MM.1S (cell line): ENCODE measurements at regions not wholly inside any gene's neighbourhood (a gene's known extent, or its start where the extent isn't known, plus 50 kb on each side); places are given as distances from the start of the nearest gene placed in this dataset.

Experiments used
- DNase-seq: peaks from one replicate; pipeline ENCODE4 v3.0.0-alpha.2; 2015
- H2AFZ ChIP-seq: fragments of 300-600 bp; sonication (generic); 2 replicates; pipeline ENCODE4 v1.6.0; 2016; ENCODE audit warnings: antibody characterized with exemption, low read length
- H3F3A ChIP-seq: fragments of 300-600 bp; sonication (generic); 2 replicates; pipeline ENCODE4 v1.6.1; 2016; ENCODE audit warnings: mild to moderate bottlenecking, antibody characterized with exemption, low read length, moderate library complexity, mixed read lengths; ENCODE audit not compliant: insufficient read depth
- H3K27ac ChIP-seq: fragments of 300-600 bp; sonication (generic); 2 replicates; pipeline ENCODE4 v1.5.1; 2016; ENCODE audit warnings: mild to moderate bottlenecking, low read length
- H3K27me3 ChIP-seq: fragments of 300-600 bp; sonication (generic); replicated peaks from 2 replicates; pipeline ENCODE4 v1.6.0; 2016; ENCODE audit warnings: low read length; ENCODE audit not compliant: insufficient read depth
- H3K36me3 ChIP-seq: fragments of 300-600 bp; sonication (generic); replicated peaks from 2 replicates; pipeline ENCODE4 v1.6.1; 2016; ENCODE audit warnings: mild to moderate bottlenecking, low read length, mixed read lengths; ENCODE audit not compliant: insufficient read depth
- H3K4me1 ChIP-seq: fragments of 300-600 bp; sonication (generic); 2 replicates; pipeline ENCODE4 v1.6.1; 2016; ENCODE audit warnings: low read length, mixed read lengths
- H3K4me2 ChIP-seq: fragments of 300-600 bp; sonication (generic); 2 replicates; pipeline ENCODE4 v1.6.0; 2016; ENCODE audit warnings: low read depth, low read length
- H3K4me3 ChIP-seq: fragments of 300-600 bp; sonication (generic); 2 replicates; pipeline ENCODE4 v1.5.1; 2016; ENCODE audit warnings: low read length, mixed read lengths
- H3K79me2 ChIP-seq: fragments of 300-600 bp; sonication (generic); 2 replicates; pipeline ENCODE4 v1.6.1; 2016; ENCODE audit warnings: mixed run types, low read length, mixed read lengths
- H3K9ac ChIP-seq: fragments of 300-600 bp; sonication (generic); 2 replicates; pipeline ENCODE4 v1.6.1; 2016; ENCODE audit warnings: low read length, mixed read lengths
- H3K9me2 ChIP-seq: fragments of 300-600 bp; sonication (generic); replicated peaks from 2 replicates; pipeline ENCODE4 v1.6.1; 2016; ENCODE audit warnings: mild to moderate bottlenecking, low read length, mixed read lengths; ENCODE audit not compliant: insufficient read depth
- H3K9me3 ChIP-seq: fragments of 300-600 bp; sonication (generic); replicated peaks from 2 replicates; pipeline ENCODE4 v1.6.1; 2016; ENCODE audit warnings: mild to moderate bottlenecking, low read length, mixed read lengths; ENCODE audit not compliant: insufficient read depth
- H4K20me1 ChIP-seq: fragments of 300-600 bp; sonication (generic); 2 replicates; pipeline ENCODE4 v1.6.1; 2016; ENCODE audit warnings: mild to moderate bottlenecking, low read length, moderate library complexity, mixed read lengths; ENCODE audit not compliant: insufficient read depth
- CTCF ChIP-seq: fragments of 300-600 bp; sonication (generic); IDR thresholded peaks from 2 replicates; pipeline ENCODE4 v1.5.1; 2016; ENCODE audit warnings: antibody characterized with exemption, low read length, mixed read lengths
- EZH2 ChIP-seq: fragments of 300-600 bp; sonication (generic); optimal IDR thresholded peaks from 2 replicates; pipeline ENCODE3; 2017; ENCODE audit warnings: low read depth, mild to moderate bottlenecking, antibody characterized with exemption, low read length, mixed read lengths
- EZH2phosphoT487 ChIP-seq: fragments of 300-600 bp; sonication (generic); IDR thresholded peaks from 2 replicates; pipeline ENCODE4 v1.6.1; 2018; ENCODE audit warnings: antibody characterized with exemption, low read length

GRCh38 chr7:155986497-155987160, 174.4 kb upstream of the SHH start:
- no peaks in the 10 kb centered on the region for H3K4me1 ChIP-seq
- TF ChIP-seq EZH2 = no peak
- H4K20me1 ChIP-seq = no peaks in the 10 kb centered on the region
- H2AFZ ChIP-seq = no peak overlapping the region
- DNase-seq = no peak
- H3K9ac ChIP-seq = no peak overlapping the region
- no peaks in the 10 kb centered on the region for H3K79me2 ChIP-seq
- no peaks in the 10 kb centered on the region for H3F3A ChIP-seq
- H3K9me2 ChIP-seq = no peaks in the 10 kb centered on the region
- no peak overlapping the region for H3K4me3 ChIP-seq
- no peaks in the 10 kb centered on the region for H3K9me3 ChIP-seq
- H3K36me3 ChIP-seq = no peaks in the 10 kb centered on the region
- H3K27ac ChIP-seq = no peak overlapping the region
- H3K27me3 ChIP-seq = no peaks in the 10 kb centered on the region; the same call in 1 of the 2 replicates
- H3K4me2 ChIP-seq = no peak overlapping the region

GRCh38 chr7:155985518-155986250, 173.4 kb upstream of the SHH start:
- Histone ChIP-seq H3K9me2 (no peaks in the 10 kb centered on the region), H3K27me3 (no peaks in the 10 kb centered on the region; the same call in 1 of the 2 replicates), H3K4me2 (no peak overlapping the region), H2AFZ (no peak overlapping the region), H3K9me3 (no peaks in the 10 kb centered on the region), H3K4me3 (no peak overlapping the region), H3F3A (no peaks in the 10 kb centered on the region), H3K36me3 (no peaks in the 10 kb centered on the region), H3K9ac (no peak overlapping the region), H3K4me1 (no peaks in the 10 kb centered on the region), H3K79me2 (no peaks in the 10 kb centered on the region), H4K20me1 (no peaks in the 10 kb centered on the region), H3K27ac (no peak overlapping the region)
- TF ChIP-seq EZH2phosphoT487 = no peak
- no peak for TF ChIP-seq EZH2
- no peak for TF ChIP-seq CTCF
- no peak for DNase-seq

GRCh38 chr7:155984609-155985405, 172.5 kb upstream of the SHH start:
- Histone ChIP-seq H3K9ac (no peak overlapping the region), H3K9me2 (no peaks in the 10 kb centered on the region), H3K4me3 (no peak overlapping the region), H3K4me1 (no peaks in the 10 kb centered on the region), H3K27ac (no peak overlapping the region), H2AFZ (no peak overlapping the region), H3K79me2 (no peaks in the 10 kb centered on the region), H3K27me3 (peaks cover 5% of the 10 kb centered on the region), H3K4me2 (no peak overlapping the region), H4K20me1 (no peaks in the 10 kb centered on the region), H3F3A (no peaks in the 10 kb centered on the region), H3K36me3 (no peaks in the 10 kb centered on the region), H3K9me3 (no peaks in the 10 kb centered on the region)
- DNase-seq = no peak
- TF ChIP-seq EZH2phosphoT487 = no peak
- TF ChIP-seq CTCF = no peak
- no peak for TF ChIP-seq EZH2
